GM12892 (cell line): ENCODE measurements at regions not wholly inside any gene's neighbourhood (a gene's known extent, or its start where the extent isn't known, plus 50 kb on each side); places are given as distances from the start of the nearest gene placed in this dataset.

Source experiments
- POLR2A ChIP-seq: IDR thresholded peaks from 2 replicates; pipeline ENCODE4 v1.6.1; 2011; ENCODE audit warnings: low read depth, low read length, control low read depth
- POLR2AphosphoS5 ChIP-seq: IDR thresholded peaks from 2 replicates; pipeline ENCODE4 v1.6.1; 2011; ENCODE audit warnings: low read depth, low read length, control low read depth
- TAF1 ChIP-seq: IDR thresholded peaks from 2 replicates; pipeline ENCODE4 v1.6.1; 2011; ENCODE audit warnings: low read depth, mild to moderate bottlenecking, control low read depth, low read length, borderline replicate concordance

DNA sequence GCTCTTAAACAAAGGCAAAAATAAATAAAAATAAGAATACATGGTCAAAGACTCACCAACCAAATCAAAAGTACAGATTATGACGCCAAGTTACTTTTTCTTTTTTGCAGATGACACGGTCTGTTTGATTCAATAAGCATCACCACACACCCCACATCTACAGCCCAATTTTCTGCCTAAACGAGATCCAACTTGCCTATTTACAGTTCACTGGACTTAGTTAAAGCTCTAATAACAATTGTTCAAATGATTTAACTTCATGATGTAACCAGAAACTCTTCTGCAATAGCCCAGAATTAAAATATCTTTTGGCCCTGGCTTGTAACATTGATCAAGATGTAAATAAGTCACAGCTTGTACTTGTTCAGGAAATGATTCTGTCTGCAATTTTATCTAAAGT is 590.3 kb upstream of the C9orf72 start:
- TF ChIP-seq POLR2AphosphoS5, result no peak
- TF ChIP-seq POLR2A, result no peak
- TF ChIP-seq TAF1, result no peak
